SJCRH30 (cell line): ENCODE measurements at regions not wholly inside any gene's neighbourhood (a gene's known extent, or its start where the extent isn't known, plus 50 kb on each side); places are given as distances from the start of the nearest gene placed in this dataset.
A peak's percentile ranks its signal among the peaks of the same experiment; 100 is the strongest.
"Not testable (repeated sequence)": the region's sequence is repeated elsewhere in the genome, so short reads cannot be mapped to it uniquely, and the experiment has no call there.

Experiments
- DNase-seq, 2 experiments: peaks; one replicate each; pipeline ENCODE4 v3.0.0-alpha.2; 2015 to 2020
- H3K27ac ChIP-seq: fragments of 250-450 bp; sonication (Bioruptor Pico); 2 replicates; pipeline ENCODE4 v1.5.1; 2020; ENCODE audit warnings: mild to moderate bottlenecking, moderate library complexity
- H3K27me3 ChIP-seq: fragments of 250-450 bp; sonication (Bioruptor Pico); 2 replicates; pipeline ENCODE4 v1.5.1; 2020; ENCODE audit warnings: mild to moderate bottlenecking, moderate library complexity
- H3K36me3 ChIP-seq: fragments of 250-450 bp; sonication (Bioruptor Pico); 2 replicates; pipeline ENCODE4 v1.5.1; 2020; ENCODE audit warnings: mild to moderate bottlenecking, moderate library complexity
- H3K4me1 ChIP-seq: fragments of 250-450 bp; sonication (Bioruptor Pico); 2 replicates; pipeline ENCODE4 v1.5.1; 2020; ENCODE audit warnings: mild to moderate bottlenecking, moderate library complexity
- H3K4me3 ChIP-seq: fragments of 250-450 bp; sonication (Bioruptor Pico); 2 replicates; pipeline ENCODE4 v1.5.1; 2020; ENCODE audit warnings: mild to moderate bottlenecking, moderate library complexity
- H3K9me3 ChIP-seq: fragments of 250-450 bp; sonication (Bioruptor Pico); replicated peaks from 2 replicates; pipeline ENCODE4 v1.5.1; 2020; ENCODE audit warnings: mild to moderate bottlenecking, moderate library complexity

DNA sequence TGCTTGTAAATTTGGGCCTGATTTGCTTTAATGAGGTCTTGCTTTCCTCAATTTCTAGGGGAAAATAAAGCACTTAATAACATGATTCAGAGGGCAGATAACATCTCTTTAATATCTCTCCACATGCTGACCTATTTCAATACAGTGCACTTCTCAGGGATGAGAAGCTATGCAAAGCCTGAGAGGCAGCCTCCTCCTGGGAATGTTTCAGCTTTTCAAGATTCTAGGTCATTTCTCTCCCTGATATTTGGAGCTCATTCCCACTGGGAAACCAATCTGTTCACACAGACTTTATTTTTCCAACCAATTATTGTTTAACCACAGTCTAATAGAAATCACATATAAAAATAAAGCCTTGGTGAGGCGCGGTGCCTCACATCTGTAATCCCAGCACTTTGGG lies 67.0 kb upstream of the LSAMP start:
- DNase-seq = no peak
- Histone ChIP-seq H3K36me3 (no peaks in the 10 kb centered on the region), H3K9me3 (no peaks in the 10 kb centered on the region), H3K27ac (no peak overlapping the region), H3K27me3 (no peaks in the 10 kb centered on the region), H3K4me1 (no peaks in the 10 kb centered on the region), H3K4me3 (no peak overlapping the region)

DNA sequence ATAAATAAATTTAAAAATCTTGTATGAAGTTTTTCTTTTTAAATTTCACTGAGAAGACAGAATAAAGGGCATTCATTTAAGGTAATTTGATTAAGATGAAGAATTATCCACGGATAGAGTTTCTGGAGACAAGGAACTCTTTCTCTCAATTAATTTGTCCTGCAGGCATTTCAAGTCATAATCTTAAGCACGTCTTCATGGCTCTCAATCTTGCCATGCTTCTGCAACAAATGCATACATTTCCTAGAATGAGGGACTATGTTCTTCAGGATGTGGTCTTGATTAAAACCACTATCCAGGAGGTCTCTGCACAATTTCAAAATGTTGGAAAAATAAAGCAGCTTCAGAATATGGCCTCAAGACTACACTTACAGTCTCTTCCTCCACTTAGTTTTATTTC lies 67.6 kb upstream of the LSAMP start:
- Histone ChIP-seq H3K27me3 (no peaks in the 10 kb centered on the region), H3K9me3 (no peaks in the 10 kb centered on the region), H3K27ac (no peak overlapping the region), H3K4me3 (no peak overlapping the region), H3K36me3 (no peaks in the 10 kb centered on the region), H3K4me1 (no peaks in the 10 kb centered on the region)
- DNase-seq = no peak

DNA sequence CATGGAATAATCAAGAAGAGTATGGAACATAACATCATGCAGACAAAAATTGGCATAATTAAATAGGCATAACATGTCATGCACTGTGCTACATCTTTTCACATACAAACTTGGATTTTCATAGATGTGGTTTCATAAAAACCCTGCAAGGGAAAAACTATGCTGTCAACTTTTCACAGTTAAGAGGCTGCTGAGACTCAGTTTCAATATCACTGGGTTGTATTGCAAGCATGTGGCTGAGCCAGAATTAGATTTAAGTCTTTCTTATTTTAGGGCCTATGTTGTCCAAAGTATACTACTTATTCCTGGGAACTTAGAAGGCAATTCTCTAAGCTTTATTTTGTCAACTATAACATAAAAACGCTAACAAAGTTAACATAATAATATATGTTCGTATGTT lies 70.7 kb upstream of the LSAMP start:
- Histone ChIP-seq H3K4me1 (no peaks in the 10 kb centered on the region), H3K27ac (no peak overlapping the region), H3K9me3 (no peaks in the 10 kb centered on the region), H3K36me3 (no peaks in the 10 kb centered on the region), H3K4me3 (no peak overlapping the region), H3K27me3 (no peaks in the 10 kb centered on the region)
- DNase-seq = no peak

DNA sequence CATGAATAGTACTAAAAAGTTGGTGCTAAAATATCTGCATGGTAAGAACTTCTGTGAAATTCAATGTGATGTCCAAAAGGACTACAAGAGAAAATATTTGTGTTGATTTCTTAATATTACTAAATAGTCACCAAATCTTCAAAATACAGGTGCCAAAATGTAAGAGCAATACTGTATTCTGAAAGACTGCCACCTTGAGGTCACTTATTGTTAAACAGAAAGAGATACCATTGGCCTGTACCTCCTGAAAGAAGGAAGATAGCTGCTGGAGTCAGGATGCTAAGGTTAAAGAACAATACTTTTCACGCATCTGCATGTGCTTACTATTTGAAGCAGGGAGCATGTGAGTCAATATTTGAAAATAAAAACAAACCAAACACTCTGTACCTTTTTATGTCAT lies 72.0 kb upstream of the LSAMP start:
- Histone ChIP-seq H3K4me1 (no peaks in the 10 kb centered on the region), H3K27me3 (no peaks in the 10 kb centered on the region), H3K9me3 (no peaks in the 10 kb centered on the region), H3K36me3 (no peaks in the 10 kb centered on the region), H3K27ac (no peak overlapping the region), H3K4me3 (no peak overlapping the region)
- DNase-seq = peak in 1 of 2 experiments; percentile 8

DNA sequence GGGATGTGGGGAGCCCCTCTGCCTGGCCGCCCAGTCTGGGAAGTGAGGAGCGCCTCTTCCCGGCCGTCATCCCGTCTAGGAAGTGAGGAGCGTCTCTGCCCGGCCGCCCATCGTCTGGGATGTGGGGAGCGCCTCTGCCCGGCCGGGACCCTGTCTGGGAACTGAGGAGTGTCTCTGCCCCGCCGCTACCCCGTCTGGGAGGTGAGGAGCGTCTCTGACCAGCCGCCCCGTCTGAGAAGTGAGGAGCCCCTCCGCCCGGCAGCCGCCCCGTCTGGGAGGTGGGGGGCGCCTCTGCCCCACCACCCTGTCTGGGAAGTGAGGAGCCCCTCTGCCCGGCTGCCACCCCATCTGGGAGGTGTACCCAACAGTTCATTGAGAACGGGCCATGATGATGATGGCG lies 73.8 kb upstream of the LSAMP start:
- not testable (repeated sequence) for H3K9me3 ChIP-seq, H3K4me3 ChIP-seq, H3K27ac ChIP-seq, DNase-seq, H3K4me1 ChIP-seq, H3K36me3 ChIP-seq, H3K27me3 ChIP-seq

DNA sequence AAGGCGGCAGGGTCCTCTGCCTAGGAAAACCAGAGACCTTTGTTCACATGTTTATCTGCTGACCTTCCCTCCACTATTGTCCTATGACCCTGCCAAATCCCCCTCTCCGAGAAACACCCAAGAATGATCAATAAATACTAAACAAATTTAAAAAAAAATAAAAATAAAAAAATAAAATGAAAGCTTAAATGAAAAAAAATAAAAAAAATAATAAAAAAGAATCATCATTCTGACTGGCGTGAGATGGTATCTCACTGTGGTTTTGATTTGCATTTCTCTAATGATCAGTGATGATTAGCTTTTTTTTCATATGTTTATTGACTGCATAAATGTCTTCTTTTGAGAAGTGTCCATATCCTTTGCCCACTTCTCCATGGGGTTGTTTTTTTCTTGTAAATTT lies 74.5 kb upstream of the LSAMP start:
- H3K27ac ChIP-seq, H3K36me3 ChIP-seq, H3K27me3 ChIP-seq, H3K4me1 ChIP-seq, DNase-seq, H3K4me3 ChIP-seq, H3K9me3 ChIP-seq: not testable (repeated sequence)

DNA sequence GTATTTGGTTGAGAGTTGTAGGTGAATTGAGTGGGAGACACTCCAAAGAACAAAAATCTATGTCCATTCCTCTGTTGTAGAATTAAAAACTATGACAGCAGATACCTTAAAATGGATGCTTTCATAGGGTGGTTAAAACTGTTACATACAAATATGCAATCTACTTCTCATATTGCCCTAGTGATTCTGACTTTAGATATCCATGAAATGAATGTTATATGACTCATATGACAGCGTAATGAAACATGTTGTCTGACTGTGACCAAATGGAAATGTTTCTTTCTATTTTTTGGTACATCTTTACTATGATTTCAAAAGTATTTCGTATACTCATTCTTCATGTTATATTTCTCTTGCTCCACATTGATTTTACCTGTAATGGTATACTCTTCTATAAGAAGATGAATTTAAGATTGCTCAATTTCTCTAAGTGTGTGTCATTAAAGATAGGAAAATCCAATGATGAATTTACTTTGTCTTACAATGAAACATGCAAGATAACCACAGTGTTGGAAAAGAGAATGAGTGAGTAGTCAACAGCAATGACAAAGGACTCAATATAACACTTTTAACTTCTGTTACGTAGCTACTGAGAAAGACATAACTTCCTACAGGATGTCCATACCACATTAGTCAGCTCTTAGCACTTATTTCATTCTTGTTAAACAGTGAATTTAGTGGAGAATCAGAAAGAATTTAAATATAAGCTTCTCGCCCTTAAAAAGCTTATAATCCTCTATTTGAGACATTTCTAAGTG lies 79.3 kb upstream of the LSAMP start:
- Histone ChIP-seq H3K27me3 (no peaks in the 10 kb centered on the region), H3K36me3 (no peaks in the 10 kb centered on the region), H3K27ac (no peak overlapping the region), H3K9me3 (no peaks in the 10 kb centered on the region), H3K4me1 (no peaks in the 10 kb centered on the region), H3K4me3 (no peak overlapping the region)
- no peak for DNase-seq

DNA sequence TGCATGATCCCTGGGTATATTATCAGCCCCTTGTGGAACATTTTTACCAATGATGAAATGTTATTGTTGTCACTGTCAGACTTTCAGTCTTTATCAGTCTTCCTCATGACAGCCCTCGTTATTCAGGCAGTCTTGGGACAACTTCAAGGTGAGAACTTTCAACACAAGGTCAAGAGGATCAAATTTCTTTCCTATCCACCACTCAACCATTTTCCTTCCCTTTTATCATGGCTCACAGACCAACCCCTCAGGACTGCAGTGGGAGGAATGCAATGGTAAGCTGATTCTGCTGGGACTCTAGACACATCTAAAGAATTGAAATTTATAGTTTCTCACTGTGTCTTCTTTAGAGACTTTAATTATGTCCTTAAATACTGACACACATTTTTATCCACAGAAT lies 107.0 kb upstream of the LSAMP start:
- no peaks in the 10 kb centered on the region; the same call in 1 of the 2 replicates for H3K9me3 ChIP-seq
- no peaks in the 10 kb centered on the region for H3K36me3 ChIP-seq
- DNase-seq = no peak
- no peak overlapping the region for H3K27ac ChIP-seq
- H3K4me3 ChIP-seq = no peak overlapping the region
- H3K27me3 ChIP-seq = no peaks in the 10 kb centered on the region
- no peaks in the 10 kb centered on the region for H3K4me1 ChIP-seq

DNA sequence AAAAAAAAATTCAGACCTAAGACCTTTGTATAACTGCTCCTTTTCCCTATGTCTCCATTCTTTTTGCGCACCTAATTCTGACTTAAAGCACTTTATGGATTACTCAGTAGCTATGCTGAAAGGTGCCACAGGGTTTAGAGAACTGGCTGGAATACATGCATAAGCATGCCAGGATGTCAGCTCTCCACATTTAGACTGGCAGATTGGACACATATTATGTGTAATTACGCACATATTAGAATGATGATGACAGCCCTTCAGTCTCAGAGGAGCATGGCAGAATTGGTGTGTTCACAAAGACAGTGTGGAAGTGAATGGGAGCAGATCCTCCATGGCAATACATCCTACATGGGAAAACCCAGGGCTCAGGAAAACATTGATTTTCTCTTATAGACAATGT lies 108.1 kb upstream of the LSAMP start:
- Histone ChIP-seq H3K27me3 (no peaks in the 10 kb centered on the region), H3K27ac (no peak overlapping the region), H3K4me3 (no peak overlapping the region), H3K4me1 (no peaks in the 10 kb centered on the region), H3K9me3 (no peaks in the 10 kb centered on the region), H3K36me3 (no peaks in the 10 kb centered on the region)
- no peak for DNase-seq

DNA sequence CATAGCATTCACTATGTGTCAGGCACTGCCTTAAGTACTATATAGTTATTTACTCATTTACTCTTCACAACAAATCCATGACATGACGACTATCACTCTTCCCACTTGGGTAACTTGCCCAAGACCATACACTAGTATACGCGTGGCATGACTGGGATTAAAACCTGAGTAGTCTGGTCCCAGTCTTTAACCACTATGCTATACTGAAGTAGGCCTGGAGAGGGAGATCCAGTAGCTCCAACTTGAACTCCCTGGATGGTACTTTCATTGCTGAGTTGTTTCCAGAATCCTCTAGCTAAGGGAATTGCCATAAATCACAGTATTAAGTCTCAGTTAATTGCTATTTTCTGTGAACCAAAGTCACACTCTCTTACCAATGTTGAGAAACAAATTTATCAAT lies 116.2 kb upstream of the LSAMP start:
- Histone ChIP-seq H3K4me3 (no peak overlapping the region), H3K9me3 (no peaks in the 10 kb centered on the region), H3K27ac (no peak overlapping the region), H3K36me3 (no peaks in the 10 kb centered on the region), H3K4me1 (no peaks in the 10 kb centered on the region), H3K27me3 (no peaks in the 10 kb centered on the region)
- no peak for DNase-seq

DNA sequence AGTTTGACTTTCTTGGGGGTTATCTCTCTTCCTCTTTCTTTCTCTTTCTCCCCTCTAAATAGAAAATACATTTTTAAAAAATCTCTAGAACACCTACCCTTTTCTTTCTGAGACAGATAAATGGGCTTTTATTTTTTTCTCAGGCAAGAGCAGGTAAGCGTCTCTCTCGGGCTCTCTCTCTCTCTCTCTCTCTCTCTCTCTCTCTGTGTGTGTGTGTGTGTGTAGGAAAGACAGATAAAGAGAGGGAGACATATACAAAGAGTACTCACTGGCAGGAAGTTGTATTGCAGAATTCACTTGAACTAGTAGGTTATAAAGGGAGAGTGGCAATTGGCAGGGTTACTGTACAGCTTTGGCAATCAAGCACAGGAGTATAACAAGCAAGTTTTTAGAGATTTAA lies 118.1 kb upstream of the LSAMP start:
- DNase-seq = no peak
- Histone ChIP-seq H3K27ac (no peak overlapping the region), H3K27me3 (no peaks in the 10 kb centered on the region), H3K9me3 (no peaks in the 10 kb centered on the region), H3K4me3 (no peak overlapping the region), H3K4me1 (no peaks in the 10 kb centered on the region), H3K36me3 (no peaks in the 10 kb centered on the region)

DNA sequence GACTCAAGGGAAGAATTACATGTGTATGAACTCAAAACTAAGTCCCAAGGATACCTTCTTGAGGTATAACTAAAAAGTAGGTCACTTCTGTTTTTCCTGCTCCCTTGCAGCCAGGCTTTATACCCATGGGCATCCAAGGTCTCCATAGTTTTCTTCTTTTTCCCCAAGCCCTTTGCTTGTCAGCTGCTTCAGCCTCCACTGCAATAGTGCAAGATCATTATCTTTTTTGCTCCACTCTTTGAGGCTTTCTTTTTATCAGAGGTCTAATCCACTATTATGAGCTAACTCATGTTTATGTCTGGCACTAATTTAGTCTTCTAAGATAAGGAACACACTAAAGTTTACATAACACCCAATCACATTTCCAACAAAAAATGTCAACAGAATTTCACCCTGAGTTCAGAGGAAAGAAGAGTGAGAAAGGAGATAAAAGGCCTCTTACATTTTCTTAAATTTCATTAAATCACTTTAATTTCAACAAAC lies 121.2 kb upstream of the LSAMP start:
- Histone ChIP-seq H3K4me3 (no peak overlapping the region), H3K4me1 (no peaks in the 10 kb centered on the region), H3K36me3 (no peaks in the 10 kb centered on the region), H3K27ac (no peak overlapping the region), H3K27me3 (no peaks in the 10 kb centered on the region), H3K9me3 (no peaks in the 10 kb centered on the region)
- no peak for DNase-seq

DNA sequence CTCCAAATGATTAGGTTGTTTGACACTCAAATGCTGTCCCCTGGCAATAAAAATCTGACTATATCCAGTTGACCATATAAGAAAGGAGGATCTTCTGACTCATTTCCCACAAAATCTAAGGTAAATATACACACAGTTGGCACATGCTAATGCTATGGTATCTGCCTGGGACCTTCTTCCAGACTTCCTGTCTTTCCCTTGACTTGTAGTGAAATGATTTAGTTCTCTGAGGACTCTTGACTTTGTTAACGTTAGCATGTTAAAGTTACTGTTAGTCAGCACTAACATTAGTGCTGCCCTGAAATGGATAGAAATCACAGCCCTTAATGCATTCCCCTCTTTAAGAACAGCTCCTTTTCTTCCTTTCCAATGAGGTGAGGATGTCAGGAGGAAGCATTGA lies 124.3 kb upstream of the LSAMP start:
- DNase-seq = no peak
- no peaks in the 10 kb centered on the region for H3K36me3 ChIP-seq
- H3K27ac ChIP-seq = no peak overlapping the region
- no peak overlapping the region for H3K4me3 ChIP-seq
- H3K4me1 ChIP-seq = no peaks in the 10 kb centered on the region
- H3K9me3 ChIP-seq = no peaks in the 10 kb centered on the region
- H3K27me3 ChIP-seq = no peaks in the 10 kb centered on the region

DNA sequence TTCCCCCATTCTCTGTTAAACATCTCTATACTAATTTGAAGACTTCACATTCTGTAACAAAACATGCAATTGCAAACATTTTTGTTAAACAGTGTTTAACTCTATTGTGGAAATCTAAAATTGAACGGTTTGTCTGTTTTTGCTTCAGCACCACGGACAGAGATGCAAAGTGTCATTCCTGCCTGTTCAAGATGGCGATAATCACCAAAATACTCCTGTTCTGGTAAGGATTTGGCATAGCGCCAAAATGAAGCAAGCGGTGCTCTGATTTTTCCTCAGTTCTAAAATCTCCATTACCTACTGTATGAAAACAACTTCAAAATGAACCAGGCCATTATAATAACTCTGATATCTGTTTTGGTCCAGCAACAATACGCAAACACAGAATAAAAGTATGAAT lies 129.7 kb upstream of the TUSC7 start:
- Histone ChIP-seq H3K9me3 (no peaks in the 10 kb centered on the region), H3K36me3 (no peaks in the 10 kb centered on the region), H3K4me3 (no peak overlapping the region), H3K27ac (no peak overlapping the region), H3K4me1 (no peaks in the 10 kb centered on the region), H3K27me3 (no peaks in the 10 kb centered on the region)
- DNase-seq = peak; percentile 13 to 54

DNA sequence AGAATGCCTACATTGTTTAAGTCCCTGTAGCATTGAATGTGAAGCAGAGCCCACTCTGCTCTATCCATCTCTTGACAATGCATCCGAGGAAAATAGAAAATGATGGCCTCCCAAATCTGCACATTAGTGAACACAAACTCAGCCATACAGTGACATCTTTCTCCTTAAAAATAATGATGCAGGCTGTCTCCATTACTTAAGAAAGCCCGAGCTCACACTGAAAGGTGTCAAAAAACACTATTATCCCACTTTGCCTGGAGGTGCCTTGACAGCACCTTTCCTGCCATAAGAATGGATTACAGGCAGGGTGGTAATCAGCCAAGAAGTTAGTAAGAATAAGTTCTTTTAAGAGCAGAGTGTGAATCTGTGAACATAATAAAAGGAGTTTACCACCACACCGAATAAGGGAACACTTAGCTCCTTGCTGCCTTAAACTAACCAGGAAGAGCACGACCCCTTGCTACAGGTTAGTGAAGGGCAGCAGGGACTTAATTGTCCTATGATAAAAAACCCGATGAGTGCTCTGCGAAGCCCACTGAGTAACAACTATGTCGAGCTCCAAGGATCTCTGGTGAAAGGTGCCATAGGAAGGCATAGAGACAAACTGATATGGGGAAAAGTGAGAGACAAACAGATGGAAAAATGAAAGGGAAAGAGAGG lies 123.2 kb upstream of the TUSC7 start:
- no peaks in the 10 kb centered on the region for H3K36me3 ChIP-seq
- H3K27ac ChIP-seq = no peak overlapping the region
- no peak overlapping the region for H3K4me3 ChIP-seq
- DNase-seq = no peak
- no peaks in the 10 kb centered on the region for H3K27me3 ChIP-seq
- H3K4me1 ChIP-seq = no peaks in the 10 kb centered on the region
- H3K9me3 ChIP-seq = no peaks in the 10 kb centered on the region

DNA sequence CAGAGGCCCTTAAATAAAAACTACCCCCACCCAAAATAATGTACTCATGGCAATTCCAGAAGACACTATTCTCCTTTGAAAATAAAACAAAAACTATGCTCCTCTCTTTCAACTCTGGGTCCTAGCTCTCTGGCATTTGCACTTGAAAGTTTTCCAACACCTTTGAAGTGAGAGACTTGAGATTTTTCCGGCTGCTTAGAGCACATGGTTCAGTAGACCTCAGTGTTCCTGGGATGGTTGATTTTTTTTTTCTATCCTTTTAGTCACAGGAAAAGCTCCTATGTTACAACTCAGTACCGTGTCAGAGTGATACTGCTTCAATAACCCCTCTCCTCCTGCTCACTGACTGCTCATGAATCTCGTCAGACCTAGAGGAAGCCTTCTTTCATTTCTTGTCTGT lies 118.3 kb upstream of the TUSC7 start:
- Histone ChIP-seq H3K36me3 (no peaks in the 10 kb centered on the region), H3K27ac (no peak overlapping the region), H3K4me1 (no peaks in the 10 kb centered on the region), H3K27me3 (no peaks in the 10 kb centered on the region), H3K9me3 (no peaks in the 10 kb centered on the region), H3K4me3 (no peak overlapping the region)
- DNase-seq = no peak
